HG03460 (cell line): ENCODE measurements at regions not wholly inside any gene's neighbourhood (a gene's known extent, or its start where the extent isn't known, plus 50 kb on each side); places are given as distances from the start of the nearest gene placed in this dataset.
"Not testable (repeated sequence)": the region's sequence is repeated elsewhere in the genome, so short reads cannot be mapped to it uniquely, and the experiment has no call there.

Experiments used
- ATAC-seq: cut with Tn5 transposase; IDR thresholded peaks from one replicate; pipeline ENCODE4 v1.9.1; 2021; ENCODE audit not compliant: unreplicated experiment

DNA sequence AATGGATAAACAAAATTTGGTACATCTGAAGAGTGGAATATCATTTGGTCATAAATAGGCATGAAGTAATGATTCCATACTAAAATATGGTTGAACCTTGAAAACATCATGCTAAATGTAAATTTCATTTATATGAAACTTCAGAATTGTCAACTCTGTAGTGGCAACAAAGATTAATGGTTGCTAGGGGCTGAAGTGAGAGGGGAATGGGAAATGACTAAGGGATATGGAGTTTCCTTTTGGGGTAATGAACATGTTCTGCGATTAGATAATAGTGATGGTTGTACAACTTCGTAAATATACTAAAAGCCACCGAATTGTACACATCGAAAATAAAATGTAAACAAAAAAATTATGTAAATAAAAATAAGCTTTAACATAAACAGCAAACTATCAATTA is 384.1 kb upstream of the STEAP1 start:
- ATAC-seq = no peak

DNA sequence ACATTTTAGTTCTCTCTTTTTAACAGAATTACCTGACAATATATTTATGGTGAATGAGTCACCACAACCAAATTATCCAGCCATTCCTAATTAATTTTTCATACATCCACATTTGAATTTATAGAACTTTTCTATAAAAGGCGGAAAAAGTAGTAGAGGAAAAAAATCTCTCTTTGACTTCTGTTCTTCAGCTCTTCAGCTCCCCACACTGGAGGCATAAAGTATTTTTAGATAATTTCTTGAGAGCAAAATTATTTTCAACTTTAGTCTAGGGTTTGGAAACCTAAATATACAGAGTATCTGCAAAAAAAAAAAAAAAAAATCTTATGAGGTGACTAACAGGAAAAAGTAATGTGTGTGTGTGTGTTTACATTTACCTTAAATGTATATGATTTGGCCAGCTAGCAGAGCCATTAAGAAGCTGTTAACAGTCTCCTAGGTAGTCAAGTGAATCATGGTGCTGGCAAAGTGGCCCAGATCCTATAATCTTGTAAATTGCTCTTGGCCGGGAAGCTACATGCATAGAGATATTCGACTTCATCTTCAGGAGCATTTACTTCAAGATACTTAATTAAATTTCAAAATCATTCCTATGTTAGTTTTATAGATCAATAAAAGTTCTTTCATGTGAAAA is 383.1 kb upstream of the STEAP1 start:
- ATAC-seq = no peak

DNA sequence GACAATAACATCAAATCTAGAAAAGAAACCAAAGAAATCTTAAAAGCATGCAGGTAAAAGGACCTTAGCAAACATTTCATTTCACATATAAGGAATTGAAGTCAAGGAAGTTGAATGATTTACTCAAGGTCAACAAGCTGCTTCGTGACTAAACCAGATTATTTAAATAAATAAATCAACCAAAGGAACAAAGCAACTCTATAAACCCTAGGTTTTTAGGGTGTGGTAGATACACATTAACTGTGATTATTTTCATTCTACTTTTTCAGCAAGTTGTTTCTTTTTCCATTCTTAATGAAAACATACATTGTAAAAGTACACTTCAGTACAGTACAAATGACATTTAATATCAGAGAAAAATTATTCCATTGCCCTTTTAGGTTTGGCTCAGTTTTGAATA is 382.0 kb upstream of the STEAP1 start:
- ATAC-seq = no peak

DNA sequence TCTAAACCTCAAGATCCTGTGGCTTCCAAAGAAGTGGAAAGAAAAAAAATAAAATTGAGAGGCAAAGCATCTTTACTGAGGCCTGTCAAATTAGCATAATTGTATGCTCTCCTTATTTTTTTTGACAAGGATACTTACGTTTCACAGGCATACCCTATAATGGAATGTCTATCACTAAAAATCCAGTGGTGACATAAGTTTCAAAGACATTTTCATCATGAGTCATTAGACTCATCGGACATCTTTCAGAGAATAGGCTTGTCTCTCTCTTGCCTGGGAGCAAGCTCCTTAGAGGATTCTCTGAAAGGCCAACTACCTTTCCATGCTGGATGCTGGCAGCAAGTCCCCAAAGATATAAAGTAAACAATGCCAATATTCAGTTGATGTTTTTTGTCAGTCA is 380.7 kb upstream of the STEAP1 start:
- ATAC-seq = no peak

DNA sequence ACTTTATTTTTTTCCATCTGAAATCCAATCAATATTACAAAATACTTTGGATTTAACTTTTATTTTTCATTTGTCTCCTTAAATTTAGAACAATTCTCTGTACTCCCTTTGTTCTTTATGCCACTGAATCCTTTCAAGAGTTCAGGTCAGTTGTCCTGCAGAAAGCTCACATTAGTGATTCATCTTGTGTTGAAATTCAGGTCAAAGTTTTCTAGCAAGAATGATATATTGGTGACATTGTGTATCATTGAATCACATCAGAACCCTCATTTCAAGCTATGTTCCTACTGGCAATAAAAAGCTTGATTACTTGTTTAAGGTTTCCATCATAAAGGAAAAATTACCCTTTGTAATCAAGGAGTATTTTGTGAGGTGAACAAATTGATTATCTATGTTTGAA is 378.8 kb upstream of the STEAP1 start:
- no peak for ATAC-seq

DNA sequence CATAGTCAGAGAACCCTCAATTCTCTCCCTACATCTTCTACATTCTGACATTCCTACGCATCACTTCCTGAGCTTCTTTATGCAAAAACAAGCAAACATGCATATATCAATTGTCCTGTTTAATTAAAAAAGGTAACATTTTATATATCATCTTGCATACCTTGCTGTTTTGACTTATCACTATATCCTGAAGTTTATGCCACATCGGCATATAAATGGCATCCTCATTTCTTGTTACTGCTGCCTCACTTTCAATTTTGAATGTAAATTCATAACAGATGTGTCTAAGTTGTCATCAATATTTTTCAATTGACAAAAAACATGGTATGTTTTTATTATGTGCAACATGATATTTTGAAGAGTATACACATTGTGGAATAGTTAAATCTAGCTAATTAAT is 377.3 kb upstream of the STEAP1 start:
- ATAC-seq = no peak

DNA sequence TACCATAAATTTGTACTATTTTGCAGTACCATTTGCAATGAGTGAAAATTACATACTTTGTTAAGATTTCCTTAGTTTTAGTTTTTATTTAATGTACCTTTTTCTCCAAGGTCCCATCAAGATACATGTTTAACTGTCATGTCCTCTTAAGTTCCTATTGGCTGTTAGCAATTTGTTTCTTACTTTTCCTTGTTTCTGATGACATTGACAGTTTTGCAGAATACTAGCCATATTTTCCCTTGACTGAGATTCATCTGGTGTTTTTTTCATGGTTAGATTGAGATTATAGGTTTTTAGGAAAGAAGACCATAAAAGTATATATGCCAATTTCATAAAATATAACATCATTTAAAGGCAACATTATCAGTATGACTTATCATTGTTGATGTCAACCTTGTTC is 376.8 kb upstream of the STEAP1 start:
- no peak for ATAC-seq

DNA sequence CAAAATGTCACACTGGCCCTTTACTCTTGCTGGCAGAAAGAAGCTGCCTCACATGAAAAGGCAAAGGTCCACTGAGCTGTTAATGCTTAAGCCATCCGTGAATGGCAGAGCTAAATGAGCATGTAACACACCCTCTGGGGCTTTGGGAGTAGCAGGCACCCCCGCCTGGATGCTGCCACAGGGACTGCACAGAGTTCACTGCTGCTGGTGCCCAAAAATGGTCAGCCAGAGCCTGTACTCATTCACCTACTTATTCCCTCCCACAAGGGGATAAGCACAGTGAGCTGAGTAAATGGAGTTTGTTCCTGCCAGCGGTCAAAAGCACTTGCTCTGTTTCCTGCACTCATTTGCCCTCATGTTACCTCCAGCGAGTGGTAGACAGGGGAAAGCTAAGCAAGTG is 374.0 kb upstream of the STEAP1 start:
- no peak for ATAC-seq

DNA sequence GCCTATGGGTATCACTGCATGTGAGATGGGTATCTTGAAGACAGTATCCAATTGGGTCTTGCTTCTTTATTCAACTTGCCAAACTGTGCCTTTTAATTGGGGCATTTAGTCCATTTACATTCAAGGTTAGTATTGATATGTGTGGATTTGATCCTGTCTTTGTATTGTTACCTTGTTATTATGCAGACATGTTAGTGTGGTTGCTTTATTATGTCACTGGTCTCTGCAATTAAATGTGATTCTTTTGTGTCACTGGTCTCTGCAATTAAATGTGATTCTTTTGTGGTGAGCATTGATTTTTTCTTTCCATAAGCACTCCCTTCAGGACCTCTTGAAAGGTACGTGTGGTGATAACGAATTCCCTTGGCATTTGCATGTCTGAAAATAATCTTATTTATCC is 357.8 kb upstream of the STEAP1 start:
- no peak for ATAC-seq

DNA sequence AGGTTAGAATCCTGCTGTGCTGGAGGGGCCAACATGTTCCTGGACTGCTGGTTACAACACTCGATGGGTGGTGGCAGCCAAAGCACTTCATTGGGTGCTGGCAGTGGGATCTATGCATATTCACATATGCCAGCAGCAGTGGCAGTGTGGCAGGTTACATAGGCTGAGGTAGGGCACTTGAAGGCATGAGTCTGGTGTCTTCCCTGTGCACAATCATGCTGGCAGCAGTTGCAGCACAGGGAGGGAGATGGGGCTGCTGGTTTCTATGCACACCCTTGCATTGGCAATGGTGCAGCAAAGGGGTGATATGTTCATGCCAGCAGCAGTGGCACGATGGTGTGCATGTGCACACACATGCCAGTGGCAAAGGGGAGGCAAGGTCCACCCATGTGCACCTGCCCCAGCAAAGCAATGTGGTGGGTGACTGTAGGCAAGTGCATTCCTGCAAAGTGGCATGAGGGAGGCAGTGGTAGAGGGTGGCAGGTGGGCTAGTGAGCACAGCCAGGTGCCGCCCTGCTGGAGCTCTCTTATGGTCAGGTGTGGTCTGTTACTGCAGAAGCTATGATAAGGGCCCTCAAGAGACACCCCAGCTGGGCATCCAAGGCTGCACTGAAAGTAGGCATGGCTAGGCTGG is 356.2 kb upstream of the STEAP1 start:
- ATAC-seq = no peak

DNA sequence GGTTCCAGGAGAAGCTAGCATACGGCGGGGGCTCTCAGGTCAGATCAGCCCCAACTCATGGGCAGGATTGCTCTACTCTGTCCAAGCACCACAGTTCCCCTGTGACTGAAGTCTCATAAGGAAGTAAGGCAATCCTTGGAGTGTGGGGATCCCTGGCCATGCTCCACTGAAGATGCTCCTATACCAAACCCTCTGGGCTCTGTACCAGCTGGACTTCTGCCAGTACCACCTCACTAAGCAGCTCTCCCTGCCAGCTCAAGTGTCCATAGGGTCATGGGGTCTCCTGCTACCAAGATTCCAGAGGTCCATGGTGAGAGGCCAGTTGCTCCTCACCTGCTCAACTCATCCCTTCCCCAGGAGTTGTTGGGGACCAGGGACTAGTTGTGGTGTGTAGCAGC is 355.7 kb upstream of the STEAP1 start:
- no peak for ATAC-seq

DNA sequence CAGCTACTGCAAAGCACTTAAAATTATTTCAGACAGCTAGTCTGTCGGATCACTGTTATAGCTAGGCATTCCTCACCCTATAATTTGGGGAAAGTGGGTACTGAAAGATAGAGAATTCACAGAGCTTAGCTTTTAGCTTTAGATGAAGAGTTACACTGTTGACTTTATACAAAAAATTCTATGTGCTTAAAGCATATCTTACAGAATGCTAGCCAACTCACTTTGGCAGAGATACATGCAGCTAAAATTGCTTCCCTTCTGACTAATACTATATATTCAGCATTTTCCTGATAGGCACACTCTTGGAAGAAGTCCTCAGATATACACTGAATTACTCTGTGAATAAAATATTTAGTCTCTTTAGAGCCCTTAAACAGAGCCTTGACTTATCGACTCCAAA is 353.5 kb upstream of the STEAP1 start:
- ATAC-seq = no peak

DNA sequence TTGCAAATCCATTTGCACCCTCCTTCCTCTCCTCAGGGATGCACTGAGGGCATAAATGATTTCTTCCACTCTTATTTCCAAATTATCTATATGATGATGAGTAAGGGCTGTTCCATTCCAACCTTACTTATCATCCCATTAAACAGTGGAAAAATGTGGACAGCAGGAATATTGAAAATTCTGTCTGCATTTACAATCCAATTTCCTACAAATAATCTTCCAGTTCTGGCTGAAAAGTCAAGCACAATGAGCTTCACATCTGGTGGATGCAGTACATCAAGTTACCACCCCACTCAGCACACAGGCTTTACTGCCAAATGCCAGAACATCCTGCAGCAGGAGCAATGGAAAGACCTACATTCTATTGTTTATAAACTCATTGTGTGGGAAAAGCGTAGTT is 345.0 kb upstream of the STEAP1 start:
- ATAC-seq = no peak

DNA sequence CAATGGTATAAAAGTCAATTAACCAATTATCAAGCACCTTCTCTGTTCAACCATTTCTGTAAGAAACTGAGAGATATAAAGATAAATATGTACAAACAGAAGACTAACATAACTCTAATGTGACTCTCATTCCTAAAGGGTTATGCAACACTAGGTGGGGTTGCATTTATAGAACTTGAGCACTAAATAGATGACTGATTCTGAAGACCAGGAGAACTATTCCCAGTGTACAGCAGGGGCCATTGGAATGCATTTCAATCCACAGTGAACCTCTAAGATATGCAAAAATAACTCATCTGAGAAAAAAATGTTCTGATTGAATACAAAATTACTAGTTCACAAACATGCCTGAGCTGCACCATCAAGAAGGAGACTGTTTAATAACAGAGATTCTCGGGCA is 341.2 kb upstream of the STEAP1 start:
- no peak for ATAC-seq

DNA sequence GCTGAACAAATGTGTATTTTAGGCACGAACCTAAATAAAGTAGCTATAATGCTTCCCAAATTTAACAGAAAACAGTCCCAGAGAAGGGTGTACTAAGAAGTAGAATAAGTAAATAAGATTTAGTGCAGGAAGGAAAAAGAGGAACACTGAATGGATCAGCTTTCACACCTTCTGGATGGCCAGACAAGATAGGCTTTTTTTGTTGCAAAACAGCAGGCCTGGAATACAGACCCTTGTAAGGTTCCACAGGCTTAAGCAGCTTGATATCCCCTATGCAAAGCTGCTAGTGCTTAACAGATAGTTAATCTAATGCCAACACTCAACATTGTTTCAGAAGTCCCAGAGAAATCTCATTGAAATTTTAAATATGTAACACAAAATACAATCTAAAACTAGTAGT is 328.1 kb upstream of the STEAP1 start:
- ATAC-seq = no peak

DNA sequence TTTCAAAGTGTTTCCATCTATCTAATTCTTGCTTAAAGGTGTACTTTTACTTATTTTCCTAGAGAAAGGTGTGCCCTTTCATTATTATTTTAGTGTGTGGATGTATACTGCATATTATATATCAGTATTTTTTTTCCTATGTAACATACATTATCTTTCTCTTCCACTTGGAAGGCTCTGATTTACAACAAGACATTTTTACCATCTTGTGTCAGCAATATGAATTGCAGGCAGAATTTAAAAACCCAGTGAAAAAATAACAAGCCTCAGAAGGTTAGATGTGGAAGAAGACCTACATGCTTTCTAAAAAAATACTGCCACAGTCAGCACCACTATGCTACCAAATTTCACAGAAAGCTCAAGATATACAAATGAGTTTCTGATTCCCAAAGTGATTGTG is 327.7 kb upstream of the STEAP1 start:
- no peak for ATAC-seq

DNA sequence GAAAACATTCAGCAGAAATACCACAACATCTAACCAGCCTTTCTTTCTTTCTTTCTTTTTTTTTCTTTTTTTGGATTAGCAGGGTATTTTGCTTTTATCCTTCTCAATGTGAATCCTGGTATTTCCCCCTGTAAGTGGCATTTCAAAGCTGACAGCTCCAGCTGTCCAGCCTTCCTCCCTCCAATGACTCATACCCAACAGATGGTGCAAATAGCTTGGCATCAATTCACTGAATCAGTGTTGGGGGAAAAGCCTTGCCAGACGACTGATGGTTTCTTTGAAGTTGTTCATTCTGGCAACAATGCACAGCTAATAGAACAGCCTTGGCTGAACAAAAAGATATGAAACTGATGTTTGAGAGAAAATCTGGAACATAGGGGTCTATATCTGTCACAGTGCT is 316.8 kb upstream of the STEAP1 start:
- ATAC-seq = no peak

DNA sequence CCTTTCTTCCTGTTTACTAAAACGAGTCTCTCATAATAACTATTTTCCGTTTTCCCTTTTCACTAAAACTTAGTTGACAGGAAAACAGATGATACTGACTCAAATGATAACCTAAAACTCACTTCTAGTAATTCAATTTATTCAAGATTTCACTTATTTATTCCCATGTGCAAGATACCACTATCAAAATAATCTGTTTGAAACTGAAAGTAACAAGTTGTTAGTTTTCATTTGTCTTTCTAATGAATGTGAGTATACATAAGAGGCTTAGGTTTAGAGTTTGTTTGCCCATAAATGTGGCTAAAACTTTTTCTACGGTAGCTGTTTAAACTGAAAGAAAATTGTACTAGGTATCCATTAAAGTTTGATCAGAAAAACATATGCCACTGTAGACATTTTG is 314.9 kb upstream of the STEAP1 start:
- no peak for ATAC-seq

DNA sequence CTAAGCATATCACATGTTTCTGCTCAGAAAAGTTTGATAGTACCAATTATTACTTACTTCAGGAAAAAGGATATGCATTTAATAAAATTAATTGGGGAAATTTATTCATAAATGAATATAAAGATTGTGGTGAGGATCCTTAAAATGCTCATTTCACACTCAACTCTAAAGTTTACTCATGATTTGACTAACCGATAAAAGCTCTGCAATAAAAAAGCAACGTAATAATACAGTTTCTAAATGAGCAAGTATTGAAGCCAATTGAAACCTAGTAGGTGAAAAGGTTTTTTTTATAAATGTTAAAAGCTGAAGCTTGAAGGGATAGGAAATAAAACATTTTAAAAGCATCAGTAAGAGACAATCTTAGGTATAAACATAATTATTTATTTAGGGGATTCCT is 308.3 kb upstream of the STEAP1 start:
- no peak for ATAC-seq

DNA sequence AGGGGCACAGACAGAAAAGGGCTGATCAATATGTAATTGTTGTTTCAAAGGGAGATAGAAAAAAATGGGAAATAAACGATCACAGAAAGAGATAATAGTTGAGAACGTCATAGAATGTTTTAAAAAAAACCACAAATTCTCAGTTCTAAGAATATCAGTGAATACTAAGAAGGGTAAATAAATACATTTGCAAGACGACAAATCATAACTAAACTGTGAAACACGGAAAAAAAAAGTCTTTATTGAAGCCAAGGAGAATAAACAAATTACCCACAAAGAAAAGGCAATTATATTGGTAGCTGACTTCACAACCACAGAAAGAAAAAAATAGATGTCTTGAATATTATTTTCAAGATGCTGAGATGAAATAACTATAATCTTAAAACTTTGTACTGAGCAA is 305.2 kb upstream of the STEAP1 start:
- no peak for ATAC-seq

DNA sequence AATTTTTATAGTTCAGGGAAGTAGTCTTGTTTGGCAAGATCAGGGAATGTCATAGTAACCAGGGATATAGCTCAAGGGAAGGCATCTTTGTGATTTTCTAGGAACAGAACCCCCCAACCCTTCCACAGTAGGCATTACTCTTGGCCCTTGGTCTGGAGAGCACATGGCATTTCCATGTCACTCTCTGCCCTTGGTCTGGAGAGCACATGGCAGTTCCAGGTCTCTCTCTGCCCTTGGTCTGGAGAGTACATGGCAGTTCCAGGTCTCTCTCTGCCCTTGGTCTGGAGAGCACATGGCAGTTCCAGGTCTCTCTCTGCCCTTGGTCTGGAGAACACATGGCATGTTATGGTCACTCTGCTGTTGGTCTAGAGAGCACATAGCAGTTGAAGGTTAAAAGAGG is 297.2 kb upstream of the STEAP1 start:
- ATAC-seq = not testable (repeated sequence)

DNA sequence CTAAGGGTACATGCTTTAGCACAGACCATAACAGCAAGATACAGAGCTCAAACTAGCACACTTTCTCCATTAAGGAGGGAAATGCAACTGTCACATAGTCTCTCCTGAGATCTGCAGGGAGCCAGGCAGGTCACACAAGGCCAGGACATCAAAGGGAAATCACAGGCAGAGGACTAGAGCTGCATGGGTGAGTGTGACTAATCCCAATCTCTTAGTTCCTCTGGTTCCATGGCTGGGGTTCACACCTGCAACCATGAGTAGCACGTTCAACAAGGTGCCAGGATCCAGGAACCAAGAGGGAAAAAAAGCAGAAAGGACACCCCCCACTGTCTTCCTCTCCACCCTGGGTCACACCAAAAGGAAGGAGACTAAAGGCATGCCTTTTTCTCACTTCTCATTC is 296.5 kb upstream of the STEAP1 start:
- no peak for ATAC-seq

DNA sequence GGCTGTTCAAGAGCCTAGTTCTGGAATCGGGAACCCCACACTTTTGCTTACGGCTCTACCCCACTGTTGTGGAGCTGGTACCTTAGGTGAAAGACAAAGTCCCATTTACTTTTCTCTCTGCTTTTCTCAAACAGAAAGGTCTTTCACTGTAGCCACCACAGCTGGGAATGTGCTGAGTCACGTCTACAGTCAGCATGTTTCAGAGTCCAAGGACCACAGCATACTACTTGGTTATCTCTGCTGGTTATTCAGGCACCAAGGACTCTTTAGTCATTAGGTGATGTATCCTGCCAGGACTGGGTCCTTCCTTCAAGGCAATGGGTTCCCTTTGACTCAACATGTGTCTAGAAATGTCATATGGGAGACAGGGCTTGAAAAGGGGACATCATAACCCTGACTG is 266.8 kb upstream of the STEAP1 start:
- no peak for ATAC-seq
